Lower lobe of right lung (tissue), 2 donors: ENCODE measurements at regions not wholly inside any gene's neighbourhood (a gene's known extent, or its start where the extent isn't known, plus 50 kb on each side); places are given as distances from the start of the nearest gene placed in this dataset.

ENCODE experiments used
- ATAC-seq, 2 donors: fragments of 200-7000 bp; cut with Tn5 transposase; one replicate each; pipeline ENCODE4 v1.9.1; 2020 to 2022; ENCODE audit warnings: mild to moderate bottlenecking in 2 of 2, moderate library complexity in 2 of 2
- DNase-seq: peaks from one replicate; pipeline ENCODE4 v3.0.0-alpha.2; 2020
- H3K27ac ChIP-seq: fragments of 200-600 bp; one replicate; pipeline ENCODE4 v1.8.0; 2022
- H3K27me3 ChIP-seq: fragments of 200-600 bp; one replicate; pipeline ENCODE4 v1.8.0; 2022; ENCODE audit warnings: low read depth
- H3K36me3 ChIP-seq: fragments of 200-600 bp; one replicate; pipeline ENCODE4 v1.8.0; 2022; ENCODE audit warnings: mild to moderate bottlenecking
- H3K4me1 ChIP-seq: fragments of 200-600 bp; one replicate; pipeline ENCODE4 v1.8.0; 2022
- H3K4me3 ChIP-seq: fragments of 200-600 bp; one replicate; pipeline ENCODE4 v1.8.0; 2022; ENCODE audit warnings: mild to moderate bottlenecking
- H3K9me3 ChIP-seq: fragments of 200-600 bp; one replicate; pipeline ENCODE4 v1.8.0; 2022
- intact Hi-C: fragments of 100-400 bp; cut with DNase I; formaldehyde crosslinking; loops from one replicate; pipeline ENCODE4 v1.11.0; 2022
- TF ChIP-seq, protein P1 (sequence below): fragments of 200-600 bp; IDR thresholded peaks from one replicate; pipeline ENCODE4 v1.8.0; 2022; ENCODE audit warnings: antibody characterized with exemption, mild to moderate bottlenecking
- donor health status: DM: no; HTN: yes; CAD: no; lungs with severe emphysema.

DNA sequence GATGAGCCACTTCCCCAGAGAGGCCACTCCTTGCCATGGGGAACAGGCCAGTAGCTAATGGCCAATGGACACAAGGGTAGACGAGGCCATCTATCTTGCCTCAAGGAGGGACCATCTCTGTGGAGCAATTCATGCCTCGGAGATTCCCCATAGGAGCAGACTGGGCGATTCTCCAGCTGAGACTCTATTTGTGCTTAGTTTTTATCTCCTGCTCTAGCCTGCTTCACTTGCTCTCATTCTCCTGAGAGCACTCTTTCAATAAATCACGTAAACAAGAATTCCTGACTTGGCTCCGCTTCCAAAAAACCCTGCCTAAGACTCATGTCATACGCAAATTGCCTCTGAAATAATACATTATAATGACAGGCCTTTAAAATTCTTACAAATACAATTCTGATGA is 396.4 kb upstream of the USP15 start:
- no peaks in the 10 kb centered on the region for H3K27me3 ChIP-seq
- DNase-seq (no peak), ATAC-seq (no peak)
- H3K4me1 ChIP-seq: no peaks in the 10 kb centered on the region
- no peak overlapping the region for H3K27ac ChIP-seq
- TF ChIP-seq, protein P1, sequence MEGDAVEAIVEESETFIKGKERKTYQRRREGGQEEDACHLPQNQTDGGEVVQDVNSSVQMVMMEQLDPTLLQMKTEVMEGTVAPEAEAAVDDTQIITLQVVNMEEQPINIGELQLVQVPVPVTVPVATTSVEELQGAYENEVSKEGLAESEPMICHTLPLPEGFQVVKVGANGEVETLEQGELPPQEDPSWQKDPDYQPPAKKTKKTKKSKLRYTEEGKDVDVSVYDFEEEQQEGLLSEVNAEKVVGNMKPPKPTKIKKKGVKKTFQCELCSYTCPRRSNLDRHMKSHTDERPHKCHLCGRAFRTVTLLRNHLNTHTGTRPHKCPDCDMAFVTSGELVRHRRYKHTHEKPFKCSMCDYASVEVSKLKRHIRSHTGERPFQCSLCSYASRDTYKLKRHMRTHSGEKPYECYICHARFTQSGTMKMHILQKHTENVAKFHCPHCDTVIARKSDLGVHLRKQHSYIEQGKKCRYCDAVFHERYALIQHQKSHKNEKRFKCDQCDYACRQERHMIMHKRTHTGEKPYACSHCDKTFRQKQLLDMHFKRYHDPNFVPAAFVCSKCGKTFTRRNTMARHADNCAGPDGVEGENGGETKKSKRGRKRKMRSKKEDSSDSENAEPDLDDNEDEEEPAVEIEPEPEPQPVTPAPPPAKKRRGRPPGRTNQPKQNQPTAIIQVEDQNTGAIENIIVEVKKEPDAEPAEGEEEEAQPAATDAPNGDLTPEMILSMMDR: no peak
- H3K4me3 ChIP-seq: no peak overlapping the region
- no peaks in the 10 kb centered on the region for H3K9me3 ChIP-seq
- H3K36me3 ChIP-seq: no peaks in the 10 kb centered on the region
- intact Hi-C loops: no loop called here

DNA sequence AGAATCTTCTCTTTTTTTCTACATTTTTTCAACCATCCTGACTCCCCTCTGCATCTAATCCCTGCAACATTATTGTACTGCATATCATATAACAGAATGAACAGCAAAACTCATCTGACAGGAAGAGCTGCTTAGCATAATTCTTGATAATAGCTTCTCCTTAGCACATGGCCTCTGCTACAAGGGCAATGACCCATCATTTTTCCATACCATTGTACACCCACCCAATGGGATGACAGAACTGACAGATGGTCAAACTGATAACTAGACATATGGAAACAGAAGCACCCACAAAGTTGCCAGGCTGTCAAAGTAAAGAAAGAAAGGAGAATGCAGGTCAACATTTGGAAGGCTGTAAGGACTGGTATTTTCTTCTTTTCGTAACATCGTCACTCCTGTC is 390.4 kb upstream of the USP15 start:
- no peaks in the 10 kb centered on the region for H3K9me3 ChIP-seq
- H3K4me3 ChIP-seq: no peak overlapping the region
- no peak overlapping the region for H3K27ac ChIP-seq
- ATAC-seq (no peak), DNase-seq (no peak)
- TF ChIP-seq, protein P1: no peak
- intact Hi-C loops: no loop called here
- peaks cover 5% of the 10 kb centered on the region for H3K4me1 ChIP-seq
- H3K27me3 ChIP-seq: no peaks in the 10 kb centered on the region
- no peaks in the 10 kb centered on the region for H3K36me3 ChIP-seq

DNA sequence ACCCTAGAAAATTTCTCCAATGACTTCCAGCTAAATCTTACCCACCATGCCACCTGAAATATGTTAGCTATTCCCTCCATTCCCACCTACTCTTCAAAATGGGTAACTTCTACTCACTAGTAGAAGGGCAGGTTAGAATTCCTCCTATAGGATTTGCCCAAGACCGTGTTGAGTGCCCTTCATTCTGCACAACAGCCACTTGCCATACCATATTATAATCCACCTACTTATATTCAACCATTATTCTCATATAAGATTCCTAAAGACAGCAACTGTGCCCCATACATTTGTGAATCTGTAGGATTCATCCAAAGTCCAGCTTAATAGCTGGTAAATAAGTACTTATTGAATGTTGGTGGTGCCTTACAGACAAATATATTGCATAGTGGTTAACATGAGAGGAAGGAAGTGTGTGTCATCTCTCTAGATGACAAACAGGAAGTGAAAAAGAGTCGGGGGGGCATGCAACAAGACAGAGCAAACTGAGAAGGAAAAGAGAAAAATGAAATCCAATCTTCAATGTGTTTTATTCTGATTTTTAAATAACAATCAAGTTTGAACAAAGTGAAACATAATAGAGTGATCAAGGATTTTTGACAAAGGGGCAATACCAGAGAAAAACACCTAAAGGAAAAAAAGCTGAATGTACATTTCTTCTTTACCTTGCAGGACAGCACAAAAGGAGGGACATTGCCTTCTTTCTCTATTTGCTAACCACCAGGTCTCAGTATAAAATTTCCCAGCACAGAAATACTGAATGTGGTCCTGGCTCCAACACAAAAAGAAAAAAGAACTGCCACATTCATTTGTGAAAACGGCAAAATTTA is 389.3 kb upstream of the USP15 start:
- peaks cover 5% of the 10 kb centered on the region for H3K4me1 ChIP-seq
- H3K9me3 ChIP-seq: no peaks in the 10 kb centered on the region
- no peak overlapping the region for H3K4me3 ChIP-seq
- intact Hi-C loops: no loop called here
- ATAC-seq (peak; percentile 59 to 64), DNase-seq (no peak)
- H3K27ac ChIP-seq: peak overlapping the region; percentile 42
- H3K27me3 ChIP-seq: no peaks in the 10 kb centered on the region
- TF ChIP-seq, protein P1: no peak
- no peaks in the 10 kb centered on the region for H3K36me3 ChIP-seq

DNA sequence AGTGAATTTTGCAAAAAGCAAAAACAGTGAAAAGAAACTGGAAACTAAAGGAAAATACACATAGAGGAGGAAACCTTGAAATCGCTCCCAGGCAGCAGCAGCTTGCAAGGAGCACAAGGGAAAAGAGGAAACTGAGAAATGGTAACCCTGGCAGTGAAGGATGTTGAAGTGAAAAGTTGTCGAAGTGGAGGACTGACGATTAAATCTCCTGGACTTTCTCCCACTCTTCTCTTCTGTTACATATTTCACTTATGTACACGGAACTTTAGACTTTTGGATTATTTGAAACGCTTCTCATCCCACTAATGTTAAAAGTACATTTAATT is 388.8 kb upstream of the USP15 start:
- H3K9me3 ChIP-seq: no peaks in the 10 kb centered on the region
- H3K36me3 ChIP-seq: no peaks in the 10 kb centered on the region
- no peak overlapping the region for H3K4me3 ChIP-seq
- intact Hi-C loops: no loop called here
- H3K4me1 ChIP-seq: peaks cover 5% of the 10 kb centered on the region
- DNase-seq: no peak
- no peak for ATAC-seq
- no peaks in the 10 kb centered on the region for H3K27me3 ChIP-seq
- peak overlapping the region; percentile 42 for H3K27ac ChIP-seq
- TF ChIP-seq, protein P1: no peak

DNA sequence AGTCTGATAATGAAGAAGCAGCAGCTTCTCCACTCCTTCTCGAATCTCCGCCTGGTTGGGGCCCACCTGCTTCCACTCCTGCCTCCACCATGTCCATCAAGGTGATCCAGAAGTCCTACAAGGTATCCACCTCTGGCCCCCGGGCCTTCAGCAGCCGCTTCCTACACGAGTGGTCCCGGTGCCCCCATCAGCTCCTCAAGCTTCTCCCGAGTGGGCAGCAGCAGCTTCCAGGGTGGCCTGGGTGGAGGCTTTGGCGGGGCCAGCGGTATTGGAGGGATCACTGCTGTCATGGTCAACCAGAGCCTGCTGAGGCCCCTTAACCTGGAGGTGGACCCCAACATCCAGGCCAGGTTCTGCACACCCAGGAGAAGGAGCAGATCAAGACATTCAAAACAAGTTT is 381.0 kb upstream of the USP15 start:
- TF ChIP-seq, protein P1: no peak
- ATAC-seq (no peak), DNase-seq (no peak)
- Histone ChIP-seq H3K4me1 (no peaks in the 10 kb centered on the region), H3K4me3 (no peak overlapping the region), H3K27ac (no peak overlapping the region), H3K36me3 (no peaks in the 10 kb centered on the region), H3K9me3 (no peaks in the 10 kb centered on the region), H3K27me3 (no peaks in the 10 kb centered on the region)
- intact Hi-C loops: no loop called here
